Lung (tissue), 11 donors: ENCODE measurements at regions not wholly inside any gene's neighbourhood (a gene's known extent, or its start where the extent isn't known, plus 50 kb on each side); places are given as distances from the start of the nearest gene placed in this dataset.

Experiments used
- ATAC-seq: fragments of 200-7000 bp; cut with Tn5 transposase; one replicate; pipeline ENCODE4 v1.9.1; 2020; ENCODE audit warnings: moderate number of reproducible peaks; ENCODE audit not compliant: insufficient read depth, low FRiP score
- DNase-seq, 3 donors: peaks; one replicate each; pipeline ENCODE4 v3.0.0-alpha.2; 2013 to 2017
- H3K27ac ChIP-seq, 2 donors: one replicate each; pipeline ENCODE4 v1.5.1; 2013; ENCODE audit warnings: mild to moderate bottlenecking in 2 of 2, moderate library complexity in 2 of 2, control low read depth in 1 of 2, inconsistent platforms in 1 of 2, low read depth in 1 of 2, low read length in 1 of 2
- H3K27me3 ChIP-seq, 3 donors: one replicate each; pipeline ENCODE4 v1.5.1; 2013; ENCODE audit warnings: low read length in 2 of 3; ENCODE audit not compliant: control insufficient read depth in 3 of 3, insufficient read depth in 3 of 3
- H3K36me3 ChIP-seq, 4 donors: one replicate each; pipeline ENCODE4 v1.5.1; 2013; ENCODE audit warnings: low read length in 4 of 4, mild to moderate bottlenecking in 1 of 4, moderate library complexity in 1 of 4; ENCODE audit not compliant: control insufficient read depth in 4 of 4, insufficient read depth in 4 of 4
- H3K4me1 ChIP-seq, 5 donors: one replicate each; pipeline ENCODE4 v1.5.1; 2013; ENCODE audit warnings: low read length in 5 of 5, mild to moderate bottlenecking in 2 of 5, moderate library complexity in 1 of 5; ENCODE audit not compliant: control insufficient read depth in 5 of 5, insufficient read depth in 5 of 5
- H3K4me3 ChIP-seq: one replicate; pipeline ENCODE4 v1.5.1; 2013; ENCODE audit warnings: mild to moderate bottlenecking, control low read depth, moderate library complexity
- H3K9ac ChIP-seq, 2 donors: one replicate each; pipeline ENCODE4 v1.5.1; 2013; ENCODE audit warnings: low read length in 2 of 2, control low read depth in 1 of 2; ENCODE audit not compliant: insufficient read depth in 1 of 2
- H3K9me3 ChIP-seq, 4 donors: one replicate each; pipeline ENCODE4 v1.5.1; 2013; ENCODE audit warnings: low read length in 3 of 4, mild to moderate bottlenecking in 1 of 4, moderate library complexity in 1 of 4; ENCODE audit not compliant: control insufficient read depth in 4 of 4, insufficient read depth in 3 of 4
- WGBS, 2 donors: extraction: QIAGEN DNeasy Blood & Tissue Kit; methylation state at CpG; one replicate each; pipeline ENCODE4 v1.1.7; 2013; 5-methylcytosine and 5-hydroxymethylcytosine counted together
- TF ChIP-seq, protein P1 (sequence below): IDR thresholded peaks from 2 replicates; pipeline ENCODE4 v1.5.1; 2012; ENCODE audit warnings: mild to moderate bottlenecking; ENCODE audit errors: control extremely low read depth, extremely low read depth
- donor health status: control.
- donor health status: control.
- donor health status: Bipolar disorder and iron deficiency.
- donor health status: healthy.
- donor health status: DM: yes; HTN: yes; CAD: no.

DNA sequence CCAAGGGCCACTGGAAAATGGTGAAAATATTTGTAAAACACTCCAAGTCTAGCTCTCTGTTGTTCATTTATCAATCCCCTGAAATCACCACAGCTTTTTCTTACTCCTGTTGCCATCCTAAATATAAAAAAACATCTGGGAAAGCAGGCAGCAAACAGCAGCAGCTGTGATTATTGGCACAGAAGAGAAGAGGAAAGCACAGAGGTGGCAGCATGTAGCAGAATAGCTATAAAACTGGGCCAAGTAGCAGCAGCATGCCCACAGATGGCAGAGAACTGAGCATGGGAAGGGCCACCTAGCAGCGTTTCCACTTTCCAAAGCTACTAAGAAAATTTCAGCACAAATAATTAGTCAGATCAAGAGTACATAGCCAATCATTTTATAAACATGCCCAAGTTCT, 307.2 kb downstream of the SLC7A11 start:
- no peaks in the 10 kb centered on the region for H3K4me1 ChIP-seq
- TF ChIP-seq, protein P1, sequence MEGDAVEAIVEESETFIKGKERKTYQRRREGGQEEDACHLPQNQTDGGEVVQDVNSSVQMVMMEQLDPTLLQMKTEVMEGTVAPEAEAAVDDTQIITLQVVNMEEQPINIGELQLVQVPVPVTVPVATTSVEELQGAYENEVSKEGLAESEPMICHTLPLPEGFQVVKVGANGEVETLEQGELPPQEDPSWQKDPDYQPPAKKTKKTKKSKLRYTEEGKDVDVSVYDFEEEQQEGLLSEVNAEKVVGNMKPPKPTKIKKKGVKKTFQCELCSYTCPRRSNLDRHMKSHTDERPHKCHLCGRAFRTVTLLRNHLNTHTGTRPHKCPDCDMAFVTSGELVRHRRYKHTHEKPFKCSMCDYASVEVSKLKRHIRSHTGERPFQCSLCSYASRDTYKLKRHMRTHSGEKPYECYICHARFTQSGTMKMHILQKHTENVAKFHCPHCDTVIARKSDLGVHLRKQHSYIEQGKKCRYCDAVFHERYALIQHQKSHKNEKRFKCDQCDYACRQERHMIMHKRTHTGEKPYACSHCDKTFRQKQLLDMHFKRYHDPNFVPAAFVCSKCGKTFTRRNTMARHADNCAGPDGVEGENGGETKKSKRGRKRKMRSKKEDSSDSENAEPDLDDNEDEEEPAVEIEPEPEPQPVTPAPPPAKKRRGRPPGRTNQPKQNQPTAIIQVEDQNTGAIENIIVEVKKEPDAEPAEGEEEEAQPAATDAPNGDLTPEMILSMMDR = no peak
- H3K4me3 ChIP-seq = no peak overlapping the region
- DNase-seq (no peak), ATAC-seq (no peak)
- WGBS, 2 donors = 62 to 94% methylated on average over 1 of the region's 1 CpG
- H3K9ac ChIP-seq = no peak overlapping the region
- H3K36me3 ChIP-seq = no peaks in the 10 kb centered on the region
- no peaks in the 10 kb centered on the region for H3K27me3 ChIP-seq
- H3K27ac ChIP-seq = no peak overlapping the region
- no peaks in the 10 kb centered on the region for H3K9me3 ChIP-seq

DNA sequence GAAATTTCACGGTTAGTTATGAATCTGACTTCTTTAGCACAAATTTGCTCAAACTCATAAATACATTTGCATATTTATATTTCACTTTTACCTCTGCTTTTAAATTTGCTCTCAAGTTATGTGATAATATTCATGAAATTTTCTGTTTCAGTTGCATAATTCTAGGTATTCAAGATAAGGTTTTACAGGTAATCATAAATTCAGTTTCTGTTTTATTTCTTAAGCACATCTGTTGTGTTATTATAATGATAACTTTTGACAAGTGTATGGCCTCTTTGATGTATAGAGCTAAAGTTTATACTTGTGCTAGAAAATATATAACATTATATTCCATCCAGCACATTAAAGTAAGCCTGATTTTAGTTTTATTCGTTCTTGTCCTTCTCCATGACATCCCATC, 308.1 kb downstream of the SLC7A11 start:
- no peak for ATAC-seq
- WGBS, 2 donors = 87% methylated on average over 2 of the region's 2 CpGs
- H3K36me3 ChIP-seq = no peaks in the 10 kb centered on the region

DNA sequence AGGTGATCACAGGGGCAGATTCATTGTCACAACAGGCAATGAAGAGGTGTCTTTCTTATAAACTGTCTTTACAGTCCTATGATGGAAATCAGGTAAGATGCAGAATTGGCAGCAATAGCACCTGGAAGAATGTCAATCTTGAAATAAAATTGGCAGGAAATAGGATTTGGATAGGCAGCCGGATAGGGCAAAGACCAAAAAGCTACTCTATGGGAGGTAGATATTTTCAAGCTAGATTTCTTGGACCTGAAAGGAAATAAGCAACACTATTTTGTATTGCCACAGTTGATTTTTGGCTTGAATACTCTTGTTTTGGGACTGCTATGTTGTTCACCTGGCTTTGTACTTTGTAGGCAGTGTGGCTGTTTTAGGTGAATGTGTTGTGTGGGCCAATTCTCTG, 314.2 kb downstream of the SLC7A11 start:
- DNase-seq = no peak
- no peak overlapping the region for H3K9ac ChIP-seq
- H3K36me3 ChIP-seq = no peaks in the 10 kb centered on the region
- no peaks in the 10 kb centered on the region for H3K4me1 ChIP-seq
- H3K9me3 ChIP-seq = no peaks in the 10 kb centered on the region
- no peak overlapping the region for H3K27ac ChIP-seq
- TF ChIP-seq, protein P1 = no peak
- WGBS, 2 donors = 65 to 84% methylated on average over 1 of the region's 1 CpG
- no peak overlapping the region for H3K4me3 ChIP-seq
- no peak for ATAC-seq
- H3K27me3 ChIP-seq = no peaks in the 10 kb centered on the region

More for the DNA sequence above, 308.1 kb downstream of the SLC7A11 start:
- no peak for DNase-seq
- H3K27ac ChIP-seq = no peak overlapping the region
- H3K27me3 ChIP-seq = no peaks in the 10 kb centered on the region
- H3K9me3 ChIP-seq = no peaks in the 10 kb centered on the region
- no peak overlapping the region for H3K4me3 ChIP-seq
- no peak overlapping the region for H3K9ac ChIP-seq
- H3K4me1 ChIP-seq = no peaks in the 10 kb centered on the region
- TF ChIP-seq, protein P1 = no peak

DNA sequence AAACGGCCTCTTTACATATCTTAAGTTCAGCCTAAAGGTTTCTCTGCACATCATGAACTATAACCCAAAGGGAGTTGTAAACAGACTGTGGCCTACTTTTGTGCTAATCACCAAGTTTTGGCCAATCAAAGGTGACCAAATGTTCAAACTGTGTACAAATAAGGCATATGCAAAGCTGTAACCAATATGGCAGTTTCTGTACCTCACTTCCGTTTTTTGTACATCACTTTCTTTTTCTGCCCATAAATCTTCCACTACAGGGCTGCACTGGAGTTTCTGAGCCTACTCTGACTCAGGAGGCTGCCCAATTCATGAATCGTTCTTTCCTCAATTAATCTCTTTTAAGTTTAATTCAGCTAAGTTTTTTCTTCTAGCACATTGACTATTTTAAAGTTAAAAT, 318.7 kb downstream of the SLC7A11 start:
- H3K36me3 ChIP-seq = no peaks in the 10 kb centered on the region
- H3K4me3 ChIP-seq = no peak overlapping the region
- H3K9me3 ChIP-seq = peaks cover 0 to 3% (median under 1%) of the 10 kb centered on the region in 4 donors
- H3K27ac ChIP-seq = no peak overlapping the region
- H3K4me1 ChIP-seq = no peaks in the 10 kb centered on the region
- WGBS, 2 donors = 82 to 85% methylated on average over 3 of the region's 3 CpGs
- H3K27me3 ChIP-seq = no peaks in the 10 kb centered on the region
- ATAC-seq (no peak), DNase-seq (no peak)
- no peak overlapping the region for H3K9ac ChIP-seq
- TF ChIP-seq, protein P1 = no peak
